Fibroblast of the aortic adventitia (primary cell): ENCODE measurements at regions not wholly inside any gene's neighbourhood (a gene's known extent, or its start where the extent isn't known, plus 50 kb on each side); places are given as distances from the start of the nearest gene placed in this dataset.
"Not testable (repeated sequence)": the region's sequence is repeated elsewhere in the genome, so short reads cannot be mapped to it uniquely, and the experiment has no call there.

ENCODE experiments used
- DNase-seq: peaks from one replicate; pipeline ENCODE4 v3.0.0-alpha.2; 2010; ENCODE audit warnings: low read depth
- H3K4me3 ChIP-seq: 2 replicates; pipeline ENCODE4 v1.5.1; 2011; ENCODE audit warnings: low read depth, mild to moderate bottlenecking, control low read depth, low read length, moderate library complexity
- TF ChIP-seq, protein P1 (sequence below): IDR thresholded peaks from 2 replicates; pipeline ENCODE4 v1.5.1; 2011; ENCODE audit warnings: mild to moderate bottlenecking, low read length, control low read depth, inconsistent platforms; ENCODE audit not compliant: insufficient read depth

DNA sequence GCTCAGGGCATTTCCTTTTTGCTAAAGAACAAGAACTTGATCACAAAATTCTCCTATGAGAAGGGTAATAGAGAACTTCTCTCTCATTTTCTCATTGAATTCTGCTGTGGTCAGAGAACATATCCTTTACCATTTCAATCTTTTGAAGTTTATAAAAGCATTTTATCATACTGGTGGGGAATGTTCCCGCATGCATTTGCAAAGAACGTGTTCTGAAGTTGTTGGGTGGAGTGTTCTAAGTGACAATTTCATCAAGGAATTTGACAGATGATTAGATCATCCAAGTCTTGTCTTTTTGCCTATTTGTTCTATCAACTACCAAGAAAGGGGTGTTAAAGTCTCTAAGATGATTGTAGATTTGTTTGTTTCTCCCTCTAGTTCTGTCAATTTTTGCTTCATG, 163.4 kb upstream of the FREM1 start:
- no peak for DNase-seq
- TF ChIP-seq, protein P1, sequence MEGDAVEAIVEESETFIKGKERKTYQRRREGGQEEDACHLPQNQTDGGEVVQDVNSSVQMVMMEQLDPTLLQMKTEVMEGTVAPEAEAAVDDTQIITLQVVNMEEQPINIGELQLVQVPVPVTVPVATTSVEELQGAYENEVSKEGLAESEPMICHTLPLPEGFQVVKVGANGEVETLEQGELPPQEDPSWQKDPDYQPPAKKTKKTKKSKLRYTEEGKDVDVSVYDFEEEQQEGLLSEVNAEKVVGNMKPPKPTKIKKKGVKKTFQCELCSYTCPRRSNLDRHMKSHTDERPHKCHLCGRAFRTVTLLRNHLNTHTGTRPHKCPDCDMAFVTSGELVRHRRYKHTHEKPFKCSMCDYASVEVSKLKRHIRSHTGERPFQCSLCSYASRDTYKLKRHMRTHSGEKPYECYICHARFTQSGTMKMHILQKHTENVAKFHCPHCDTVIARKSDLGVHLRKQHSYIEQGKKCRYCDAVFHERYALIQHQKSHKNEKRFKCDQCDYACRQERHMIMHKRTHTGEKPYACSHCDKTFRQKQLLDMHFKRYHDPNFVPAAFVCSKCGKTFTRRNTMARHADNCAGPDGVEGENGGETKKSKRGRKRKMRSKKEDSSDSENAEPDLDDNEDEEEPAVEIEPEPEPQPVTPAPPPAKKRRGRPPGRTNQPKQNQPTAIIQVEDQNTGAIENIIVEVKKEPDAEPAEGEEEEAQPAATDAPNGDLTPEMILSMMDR = no peak
- no peak overlapping the region for H3K4me3 ChIP-seq

DNA sequence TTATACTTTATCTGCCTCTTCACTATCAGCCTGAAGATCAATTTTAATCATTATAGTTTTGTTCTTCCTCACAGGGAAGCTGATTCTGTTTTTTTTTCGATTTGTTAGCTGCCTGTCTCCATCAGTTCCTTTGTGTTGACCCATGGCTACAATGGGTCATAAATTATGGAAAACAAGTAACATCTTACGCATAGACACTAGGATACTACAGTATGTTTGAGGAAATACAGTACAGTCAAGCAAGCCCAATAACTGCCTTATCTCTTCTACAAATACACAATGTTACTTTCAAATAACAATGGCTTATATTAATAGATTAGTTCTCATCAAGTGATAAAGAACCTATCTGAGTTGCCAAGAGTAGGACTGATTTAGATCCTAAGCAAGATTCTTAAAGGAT, 160.5 kb upstream of the FREM1 start:
- H3K4me3 ChIP-seq = no peak overlapping the region
- DNase-seq = no peak
- TF ChIP-seq, protein P1 = no peak

DNA sequence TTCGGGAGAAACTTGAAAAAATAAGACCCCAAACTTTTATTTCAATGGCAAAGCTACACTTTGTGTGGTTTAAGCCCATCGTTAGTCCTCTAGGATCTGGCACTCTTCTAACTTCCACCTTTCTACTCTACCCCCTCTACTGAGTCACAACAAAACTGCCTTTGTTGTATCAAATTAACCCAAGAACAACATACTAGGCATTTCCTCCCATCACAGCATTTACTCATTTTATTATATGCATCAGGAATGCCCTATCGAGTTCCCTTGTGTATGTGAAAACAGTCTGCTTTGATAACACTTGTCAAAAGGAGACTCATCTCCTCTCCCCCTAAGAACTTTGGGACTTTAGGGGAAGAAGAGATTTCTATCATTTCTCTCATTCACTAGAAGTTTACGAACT, 158.9 kb upstream of the FREM1 start:
- no peak for DNase-seq
- H3K4me3 ChIP-seq = no peak overlapping the region
- TF ChIP-seq, protein P1 = no peak

DNA sequence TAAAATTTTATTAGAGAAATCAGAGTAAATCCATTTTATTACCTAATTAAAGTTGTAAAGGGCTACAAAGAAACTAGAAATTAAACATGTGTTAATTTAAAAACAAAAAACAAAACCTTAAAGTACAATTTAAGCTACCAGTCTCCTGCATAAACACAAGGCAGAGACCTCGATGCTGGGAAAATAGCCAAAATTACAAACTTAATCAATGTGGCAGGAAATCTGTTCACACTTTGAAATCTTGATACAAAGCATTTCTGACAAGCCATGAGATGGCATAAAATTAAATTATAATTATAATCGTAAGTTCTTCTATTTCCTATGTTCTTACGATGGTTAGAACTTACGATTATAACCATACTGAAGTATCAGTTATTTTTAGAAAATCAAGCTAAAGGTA, 158.0 kb upstream of the FREM1 start:
- no peak overlapping the region for H3K4me3 ChIP-seq
- no peak for DNase-seq
- TF ChIP-seq, protein P1 = no peak

DNA sequence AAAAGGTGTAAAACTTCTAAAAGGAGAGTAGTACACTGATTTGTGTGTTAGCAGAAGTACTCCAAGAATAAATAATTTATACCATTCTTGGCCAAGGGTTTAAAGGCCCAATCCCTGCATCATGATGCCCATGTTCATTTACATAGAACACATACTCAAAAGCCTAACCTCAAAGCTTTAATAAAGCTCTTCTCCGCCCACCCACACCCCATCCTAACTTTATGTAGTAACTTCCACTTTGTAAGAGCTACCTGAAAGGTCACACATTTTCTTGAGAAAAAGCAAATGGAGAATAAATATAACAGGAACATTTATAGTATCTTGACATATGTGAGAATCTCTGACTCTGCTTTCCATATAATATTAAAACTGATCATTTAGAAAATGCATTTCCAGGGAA, 148.8 kb upstream of the FREM1 start:
- TF ChIP-seq, protein P1 = no peak
- H3K4me3 ChIP-seq = no peak overlapping the region
- DNase-seq = no peak

DNA sequence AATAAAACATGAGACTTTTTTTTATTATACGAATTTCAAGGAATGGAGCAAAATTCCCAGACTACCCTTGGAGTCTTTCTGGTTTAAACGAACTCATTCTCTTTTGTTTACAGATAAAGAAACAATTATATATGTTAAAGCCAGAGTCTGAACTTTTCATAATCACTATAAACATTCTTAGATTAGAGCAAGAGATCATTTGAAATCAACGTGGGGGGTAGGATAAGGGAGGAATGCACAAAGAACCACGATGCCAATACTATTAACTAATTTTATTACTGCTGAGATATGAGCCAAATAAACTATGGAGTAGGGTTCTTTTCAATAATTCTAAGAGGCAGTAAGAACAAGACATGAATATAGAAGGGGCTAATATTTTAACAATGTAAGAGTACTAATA, 148.0 kb upstream of the FREM1 start:
- TF ChIP-seq, protein P1 = no peak
- no peak overlapping the region for H3K4me3 ChIP-seq
- DNase-seq = no peak

DNA sequence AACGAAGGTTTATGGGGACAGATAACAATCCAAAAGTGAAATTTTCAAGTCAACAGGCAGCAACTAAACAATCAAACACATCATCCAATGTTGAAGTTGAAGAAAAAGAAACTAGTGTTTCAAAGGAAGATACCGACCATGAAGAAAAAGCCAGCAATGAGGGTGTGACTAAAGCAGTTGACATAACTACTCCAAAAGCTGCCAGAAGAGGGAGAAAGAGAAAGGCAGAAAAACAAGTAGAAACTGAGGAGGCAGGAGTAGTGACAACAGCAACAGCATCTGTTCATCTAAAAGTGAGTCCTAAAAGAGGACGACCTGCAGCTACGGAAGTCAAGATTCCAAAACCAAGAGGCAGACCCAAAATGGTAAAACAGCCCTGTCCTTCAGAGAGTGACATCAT, 145.1 kb upstream of the FREM1 start:
- H3K4me3 ChIP-seq = not testable (repeated sequence)
- DNase-seq = peak; percentile 3
